Prostate gland (tissue), 2 donors: ENCODE measurements at regions not wholly inside any gene's neighbourhood (a gene's known extent, or its start where the extent isn't known, plus 50 kb on each side); places are given as distances from the start of the nearest gene placed in this dataset.

ENCODE experiments used
- DNase-seq: peaks from one replicate; pipeline ENCODE4 v3.0.0-alpha.2; 2019; ENCODE audit warnings: low spot score
- H3K27ac ChIP-seq, 2 donors: fragments of 200-600 bp; sonication (generic); 2 replicates each; pipeline ENCODE4 v1.5.1; 2017 to 2019
- H3K27me3 ChIP-seq: fragments of 200-600 bp; sonication (generic); replicated peaks from 2 replicates; pipeline ENCODE4 v1.5.1; 2019; ENCODE audit not compliant: insufficient read depth
- H3K36me3 ChIP-seq, 2 donors: fragments of 200-600 bp; sonication (generic); 1 replicate in 1 of 2; 2 replicates in 1 of 2; pipeline versions ENCODE4 v1.5.1 to v1.8.1; 2017 to 2019
- H3K4me1 ChIP-seq: fragments of 200-600 bp; sonication (generic); replicated peaks from 2 replicates; pipeline ENCODE4 v1.5.1; 2019
- H3K4me3 ChIP-seq, 2 donors: fragments of 200-600 bp; sonication (generic); 2 replicates each; pipeline ENCODE4 v1.5.1; 2017 to 2019
- H3K9me3 ChIP-seq: fragments of 200-600 bp; sonication (generic); 2 replicates; pipeline ENCODE4 v1.5.1; 2017
- CTCF ChIP-seq, 4 experiments: fragments of 200-600 bp in 2 of 4; fragments of 450-650 bp in 2 of 4; sonication (generic) in 2 of 4; IDR thresholded peaks; 1 replicate in 3 of 4; 2 replicates in 1 of 4; pipeline ENCODE4 v1.5.1; 2016 to 2019; ENCODE audit warnings: antibody characterized with exemption in 4 of 4, mild to moderate bottlenecking in 2 of 4, moderate library complexity in 2 of 4
- POLR2A ChIP-seq: fragments of 450-650 bp; IDR thresholded peaks from one replicate; pipeline ENCODE4 v1.6.1; 2016; ENCODE audit warnings: antibody characterized with exemption, mild to moderate bottlenecking
- POLR2AphosphoS5 ChIP-seq: sonication (generic); formaldehyde crosslinking; IDR thresholded peaks from one replicate; pipeline ENCODE4 v1.6.1; 2017; ENCODE audit warnings: antibody characterized with exemption
- WGBS: methylation state at CpG from one replicate; pipeline ENCODE4 v1.1.5; 2018; 5-methylcytosine and 5-hydroxymethylcytosine counted together
- intact Hi-C: fragments of 100-400 bp; cut with DNase I; formaldehyde crosslinking; loops from one replicate; pipeline ENCODE4 v1.14.2; 2022

- Histone ChIP-seq H3K4me3 (peak overlapping the region; percentile 14 to 16), H3K4me1 (no peaks in the 10 kb centered on the region), H3K9me3 (no peaks in the 10 kb centered on the region), H3K27ac (no peak overlapping the region), H3K27me3 (no peaks in the 10 kb centered on the region), H3K36me3 (no peaks in the 10 kb centered on the region)
- intact Hi-C loops, result no loop called here
- no peak for DNase-seq
- TF ChIP-seq POLR2AphosphoS5 (no peak), POLR2A (no peak), CTCF (IDR thresholded peaks at IDR 0.05) (no peak)
- WGBS, result 60% methylated on average over 27 of the region's 27 CpGs
Observed at GRCh38 chr12:115570069-115570777, 707.3 kb downstream of the MED13L start.

GRCh38 chr12:115569345-115570068, 708.0 kb downstream of the MED13L start:
- Histone ChIP-seq H3K36me3 (no peaks in the 10 kb centered on the region), H3K9me3 (no peaks in the 10 kb centered on the region), H3K4me3 (peak overlapping the region in 1 of 2 donors; percentile 14), H3K4me1 (no peaks in the 10 kb centered on the region), H3K27ac (no peak overlapping the region), H3K27me3 (no peaks in the 10 kb centered on the region)
- intact Hi-C loops, result no loop called here
- WGBS, result 78% methylated on average over 9 of the region's 9 CpGs
- no peak for DNase-seq
- no peak for TF ChIP-seq POLR2A
- no peak for TF ChIP-seq POLR2AphosphoS5
- TF ChIP-seq CTCF (IDR thresholded peaks at IDR 0.05), result no peak

- DNase-seq, result no peak
- Histone ChIP-seq H3K4me3 (no peak overlapping the region), H3K27ac (no peak overlapping the region), H3K9me3 (no peaks in the 10 kb centered on the region), H3K27me3 (no peaks in the 10 kb centered on the region), H3K4me1 (no peaks in the 10 kb centered on the region), H3K36me3 (no peaks in the 10 kb centered on the region)
- no peak for TF ChIP-seq CTCF (IDR thresholded peaks at IDR 0.05)
- no peak for TF ChIP-seq POLR2A
- no peak for TF ChIP-seq POLR2AphosphoS5
- intact Hi-C loops, result no loop called here
- WGBS, result 79% methylated on average over 5 of the region's 5 CpGs
Observed at GRCh38 chr12:115558281-115558680, 719.2 kb downstream of the MED13L start.

GRCh38 chr12:115553622-115554021, 723.9 kb downstream of the MED13L start:
- DNase-seq, result peak; percentile 21
- Histone ChIP-seq H3K4me3 (no peak overlapping the region), H3K27me3 (no peaks in the 10 kb centered on the region), H3K27ac (no peak overlapping the region), H3K4me1 (no peaks in the 10 kb centered on the region), H3K9me3 (no peaks in the 10 kb centered on the region), H3K36me3 (no peaks in the 10 kb centered on the region)
- TF ChIP-seq POLR2A (no peak), POLR2AphosphoS5 (peak; percentile 19)
- intact Hi-C loops, result no loop called here
- WGBS, result 48% methylated on average over 4 of the region's 4 CpGs

GRCh38 chr12:115543269-115543668, 734.2 kb downstream of the MED13L start:
- no peak for DNase-seq
- Histone ChIP-seq H3K9me3 (no peaks in the 10 kb centered on the region), H3K36me3 (no peaks in the 10 kb centered on the region), H3K4me1 (no peaks in the 10 kb centered on the region), H3K4me3 (no peak overlapping the region), H3K27me3 (no peaks in the 10 kb centered on the region), H3K27ac (no peak overlapping the region)
- intact Hi-C loops, result no loop called here
- 70% methylated on average over 2 of the region's 2 CpGs for WGBS
- TF ChIP-seq POLR2AphosphoS5 (no peak), CTCF (IDR thresholded peaks at IDR 0.05) (no peak), POLR2A (no peak)
